ENCODE measurements at regions not wholly inside any gene's neighbourhood (a gene's known extent, or its start where the extent isn't known, plus 50 kb on each side); places are given as distances from the start of the nearest gene placed in this dataset.

DNA sequence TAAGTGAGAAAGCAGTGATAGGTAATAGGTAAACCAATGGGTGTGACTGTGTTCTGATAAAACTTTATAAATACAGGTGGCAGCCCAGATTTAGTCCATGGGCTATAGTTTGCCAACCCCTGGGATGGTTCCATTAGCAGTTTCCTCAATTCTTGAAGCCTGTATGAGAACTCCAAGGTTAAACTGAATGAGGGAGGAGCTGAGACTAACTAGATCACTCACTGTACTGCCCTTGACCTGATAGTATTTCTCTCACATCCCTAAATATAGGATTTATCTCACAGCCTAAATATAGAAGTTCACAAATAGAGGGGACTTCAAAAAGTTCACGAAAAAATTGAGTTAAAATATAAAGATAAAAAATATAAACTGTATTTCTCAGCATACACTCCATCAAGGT is 439.6 kb upstream of the CCDC196 start:
- TF ChIP-seq ZZZ3 (IDR thresholded peaks at IDR 0.05; ENCODE audit: control insufficient read depth, insufficient read length, low read depth) = no peak
- no peak for TF ChIP-seq SMARCA5 (IDR thresholded peaks at IDR 0.05)
- TF ChIP-seq, protein P1, sequence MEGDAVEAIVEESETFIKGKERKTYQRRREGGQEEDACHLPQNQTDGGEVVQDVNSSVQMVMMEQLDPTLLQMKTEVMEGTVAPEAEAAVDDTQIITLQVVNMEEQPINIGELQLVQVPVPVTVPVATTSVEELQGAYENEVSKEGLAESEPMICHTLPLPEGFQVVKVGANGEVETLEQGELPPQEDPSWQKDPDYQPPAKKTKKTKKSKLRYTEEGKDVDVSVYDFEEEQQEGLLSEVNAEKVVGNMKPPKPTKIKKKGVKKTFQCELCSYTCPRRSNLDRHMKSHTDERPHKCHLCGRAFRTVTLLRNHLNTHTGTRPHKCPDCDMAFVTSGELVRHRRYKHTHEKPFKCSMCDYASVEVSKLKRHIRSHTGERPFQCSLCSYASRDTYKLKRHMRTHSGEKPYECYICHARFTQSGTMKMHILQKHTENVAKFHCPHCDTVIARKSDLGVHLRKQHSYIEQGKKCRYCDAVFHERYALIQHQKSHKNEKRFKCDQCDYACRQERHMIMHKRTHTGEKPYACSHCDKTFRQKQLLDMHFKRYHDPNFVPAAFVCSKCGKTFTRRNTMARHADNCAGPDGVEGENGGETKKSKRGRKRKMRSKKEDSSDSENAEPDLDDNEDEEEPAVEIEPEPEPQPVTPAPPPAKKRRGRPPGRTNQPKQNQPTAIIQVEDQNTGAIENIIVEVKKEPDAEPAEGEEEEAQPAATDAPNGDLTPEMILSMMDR (IDR thresholded peaks at IDR 0.05 in 2 of 3, conservative IDR thresholded peaks at IDR 0.05 in 1 of 3; ENCODE audit: control insufficient read depth in 2 of 3, extremely low read depth in 1 of 3, insufficient read depth in 1 of 3, low read depth in 3 of 3, low read length in 3 of 3) = no peak

Measured in GM12878 (cell line).